Transverse colon (tissue), 4 donors: ENCODE measurements at regions not wholly inside any gene's neighbourhood (a gene's known extent, or its start where the extent isn't known, plus 50 kb on each side); places are given as distances from the start of the nearest gene placed in this dataset.
"Not testable (repeated sequence)": the region's sequence is repeated elsewhere in the genome, so short reads cannot be mapped to it uniquely, and the experiment has no call there.

Source experiments
- DNase-seq: peaks from one replicate; pipeline ENCODE4 v3.0.0-alpha.2; 2019
- H3K27ac ChIP-seq, 4 donors: fragments of 200-600 bp; sonication (generic); 2 replicates each; pipeline ENCODE4 v1.5.1; 2016 to 2018; ENCODE audit warnings: inconsistent platforms in 4 of 4
- H3K27me3 ChIP-seq: fragments of 200-600 bp; sonication (generic); 2 replicates; pipeline ENCODE4 v1.5.1; 2017; ENCODE audit warnings: inconsistent platforms
- H3K36me3 ChIP-seq, 4 donors: fragments of 200-600 bp; sonication (generic); 2 replicates each; pipeline ENCODE4 v1.5.1; 2017 to 2019; ENCODE audit warnings: inconsistent platforms in 4 of 4
- H3K4me1 ChIP-seq, 4 donors: fragments of 200-600 bp; sonication (generic); 2 replicates each; pipeline ENCODE4 v1.5.1; 2017 to 2020; ENCODE audit warnings: inconsistent platforms in 4 of 4
- H3K4me3 ChIP-seq, 4 donors: fragments of 200-600 bp; sonication (generic); 1 replicate in 1 of 4; 2 replicates in 3 of 4; pipeline versions ENCODE4 v1.5.1 to v1.6.1; 2017 to 2019; ENCODE audit warnings: inconsistent platforms in 4 of 4
- H3K9me3 ChIP-seq, 2 donors: fragments of 200-600 bp; sonication (generic); 2 replicates each; pipeline ENCODE4 v1.5.1; 2017 to 2019; ENCODE audit warnings: inconsistent platforms in 2 of 2
- EP300 ChIP-seq: sonication (generic); formaldehyde crosslinking; IDR thresholded peaks from one replicate; pipeline ENCODE4 v1.6.1; 2017; ENCODE audit warnings: antibody characterized with exemption, low read depth
- POLR2A ChIP-seq: fragments of 450-650 bp; IDR thresholded peaks from one replicate; pipeline ENCODE4 v1.6.1; 2016; ENCODE audit warnings: antibody characterized with exemption, mild to moderate bottlenecking, moderate library complexity
- POLR2AphosphoS5 ChIP-seq, 3 donors: sonication (generic); formaldehyde crosslinking; IDR thresholded peaks; one replicate each; pipeline ENCODE4 v1.6.1; 2016; ENCODE audit warnings: antibody characterized with exemption in 3 of 3
- WGBS, 2 donors: methylation state at CpG; one replicate each; pipeline ENCODE4 v1.1.5; 2018; ENCODE audit warnings: low coverage in 1 of 2; 5-methylcytosine and 5-hydroxymethylcytosine counted together
- in situ Hi-C, 4 donors: fragments of 200-750 bp; cut with MboI; loops; one replicate each; pipeline versions ENCODE4 v1.15.0 to v1.15.1; 2017; ENCODE audit warnings: low sequenced_read_pairs in 3 of 4, low pct_ligation_motif_present in 1 of 4, low pct_unique_long_range_greater_than_20kb in 1 of 4
- intact Hi-C: fragments of 100-400 bp; cut with DNase I; formaldehyde crosslinking; loops from one replicate; pipeline ENCODE4 v1.15.1; 2023; ENCODE audit warnings: low total_unique reads
- TF ChIP-seq, protein P1 (sequence below), 5 experiments: fragments of 200-600 bp in 3 of 5; fragments of 450-650 bp in 2 of 5; sonication (generic) in 3 of 5; IDR thresholded peaks; 1 replicate in 2 of 5; 2 replicates in 3 of 5; pipeline ENCODE4 v1.5.1; 2016 to 2017; ENCODE audit warnings: antibody characterized with exemption in 5 of 5, inconsistent platforms in 3 of 5, mild to moderate bottlenecking in 2 of 5, moderate library complexity in 1 of 5

DNA sequence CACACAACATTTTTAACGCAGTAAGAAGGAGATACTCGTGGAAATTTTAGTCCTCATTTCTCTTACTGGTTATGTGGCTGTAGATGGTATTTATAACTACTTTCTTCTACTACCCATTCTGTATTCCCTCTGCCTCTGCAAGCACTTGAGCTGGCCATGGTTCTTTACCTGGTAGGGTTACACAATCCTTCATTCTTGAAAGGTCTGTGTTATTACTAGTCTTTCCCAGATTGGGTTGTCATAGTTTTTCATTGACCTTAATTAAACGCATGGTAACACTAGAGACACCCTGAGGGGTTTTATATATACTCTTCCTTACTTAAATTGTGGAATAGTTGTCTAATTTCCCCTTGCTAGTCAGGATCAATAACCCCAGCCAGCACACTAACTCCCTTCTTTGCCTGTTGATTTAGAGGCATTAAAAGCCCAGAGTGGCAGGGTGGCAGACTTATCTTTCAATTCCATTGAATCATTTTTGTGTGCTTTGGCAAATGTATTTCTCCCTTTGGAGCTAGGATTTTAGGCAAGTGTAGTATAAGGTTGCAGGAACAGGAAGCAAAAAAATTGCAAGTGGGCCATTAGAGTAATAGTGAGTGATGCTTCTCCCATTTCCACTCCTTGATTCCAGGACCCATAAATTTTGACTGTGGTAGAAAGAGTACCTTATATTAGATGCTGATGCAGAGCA, 113.6 kb upstream of the EMCN start:
- Histone ChIP-seq H3K27ac (no peak overlapping the region), H3K9me3 (no peaks in the 10 kb centered on the region), H3K4me3 (no peak overlapping the region), H3K4me1 (no peaks in the 10 kb centered on the region), H3K36me3 (no peaks in the 10 kb centered on the region), H3K27me3 (no peaks in the 10 kb centered on the region)
- DNase-seq, result no peak
- in situ Hi-C loops (no loop called here), intact Hi-C loops (no loop called here)
- TF ChIP-seq EP300 (no peak), POLR2A (no peak), POLR2AphosphoS5 (IDR thresholded peaks at IDR 0.05) (no peak)
- TF ChIP-seq, protein P1, sequence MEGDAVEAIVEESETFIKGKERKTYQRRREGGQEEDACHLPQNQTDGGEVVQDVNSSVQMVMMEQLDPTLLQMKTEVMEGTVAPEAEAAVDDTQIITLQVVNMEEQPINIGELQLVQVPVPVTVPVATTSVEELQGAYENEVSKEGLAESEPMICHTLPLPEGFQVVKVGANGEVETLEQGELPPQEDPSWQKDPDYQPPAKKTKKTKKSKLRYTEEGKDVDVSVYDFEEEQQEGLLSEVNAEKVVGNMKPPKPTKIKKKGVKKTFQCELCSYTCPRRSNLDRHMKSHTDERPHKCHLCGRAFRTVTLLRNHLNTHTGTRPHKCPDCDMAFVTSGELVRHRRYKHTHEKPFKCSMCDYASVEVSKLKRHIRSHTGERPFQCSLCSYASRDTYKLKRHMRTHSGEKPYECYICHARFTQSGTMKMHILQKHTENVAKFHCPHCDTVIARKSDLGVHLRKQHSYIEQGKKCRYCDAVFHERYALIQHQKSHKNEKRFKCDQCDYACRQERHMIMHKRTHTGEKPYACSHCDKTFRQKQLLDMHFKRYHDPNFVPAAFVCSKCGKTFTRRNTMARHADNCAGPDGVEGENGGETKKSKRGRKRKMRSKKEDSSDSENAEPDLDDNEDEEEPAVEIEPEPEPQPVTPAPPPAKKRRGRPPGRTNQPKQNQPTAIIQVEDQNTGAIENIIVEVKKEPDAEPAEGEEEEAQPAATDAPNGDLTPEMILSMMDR (IDR thresholded peaks at IDR 0.05), result no peak
- WGBS, 2 donors, result 73 to 79% methylated on average over 2 to 3 of the region's 3 CpGs

DNA sequence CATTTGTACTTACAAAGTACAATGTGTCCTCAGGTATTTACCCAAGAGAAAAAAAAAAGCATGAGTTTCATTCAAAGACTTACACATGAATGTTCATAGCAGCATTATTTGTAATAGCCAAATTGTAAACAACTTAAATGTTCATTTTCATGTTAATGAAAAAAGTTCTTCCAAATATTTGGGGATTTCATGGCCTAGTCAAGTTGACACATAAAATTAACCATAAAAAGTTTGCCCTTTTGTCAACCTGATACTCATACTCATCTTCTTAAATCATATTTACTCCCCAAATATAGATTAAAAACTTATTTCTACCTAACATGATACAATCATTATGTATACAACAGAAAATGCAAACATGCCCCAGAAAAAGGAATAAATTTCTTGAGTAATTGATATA, 112.5 kb upstream of the EMCN start:
- in situ Hi-C loops (no loop called here), intact Hi-C loops (no loop called here)
- peaks cover 0 to 3% of the 10 kb centered on the region in 2 donors for H3K9me3 ChIP-seq
- no peak for DNase-seq
- H3K27ac ChIP-seq, result no peak overlapping the region
- H3K4me3 ChIP-seq, result no peak overlapping the region
- TF ChIP-seq, protein P1 (IDR thresholded peaks at IDR 0.05), result no peak
- TF ChIP-seq POLR2A, result no peak
- TF ChIP-seq POLR2AphosphoS5 (IDR thresholded peaks at IDR 0.05), result no peak
- TF ChIP-seq EP300, result no peak
- H3K36me3 ChIP-seq, result no peaks in the 10 kb centered on the region
- H3K27me3 ChIP-seq, result no peaks in the 10 kb centered on the region
- no peaks in the 10 kb centered on the region for H3K4me1 ChIP-seq

DNA sequence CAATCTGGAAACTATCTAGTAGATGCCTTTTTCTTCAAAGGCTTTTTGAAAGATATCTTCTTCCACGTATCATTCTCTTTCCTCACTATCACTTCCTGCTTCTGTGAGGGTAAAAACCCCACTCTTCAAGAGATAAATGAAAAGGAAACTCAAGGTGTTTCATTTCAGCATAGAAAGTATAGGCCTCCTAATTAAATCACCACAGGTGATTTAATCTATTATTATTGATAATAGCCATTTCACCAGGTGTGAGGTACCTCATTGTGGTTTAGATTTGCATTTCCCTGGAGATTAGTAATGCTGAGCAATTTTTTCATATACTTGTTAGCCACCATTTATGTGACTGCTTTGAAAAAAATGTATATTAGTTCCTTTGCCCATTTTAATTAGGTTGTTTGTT, 92.0 kb upstream of the EMCN start:
- 53 to 67% methylated on average over 1 of the region's 1 CpG for WGBS, 2 donors
- Histone ChIP-seq H3K27ac (no peak overlapping the region), H3K9me3 (no peaks in the 10 kb centered on the region), H3K4me3 (no peak overlapping the region), H3K27me3 (no peaks in the 10 kb centered on the region), H3K36me3 (no peaks in the 10 kb centered on the region), H3K4me1 (no peaks in the 10 kb centered on the region)
- DNase-seq, result no peak
- no peak for TF ChIP-seq POLR2AphosphoS5 (IDR thresholded peaks at IDR 0.05)
- TF ChIP-seq POLR2A, result no peak
- TF ChIP-seq, protein P1 (IDR thresholded peaks at IDR 0.05), result no peak
- TF ChIP-seq EP300, result no peak
- intact Hi-C loops, result no loop called here
- in situ Hi-C loops, result no loop called here

DNA sequence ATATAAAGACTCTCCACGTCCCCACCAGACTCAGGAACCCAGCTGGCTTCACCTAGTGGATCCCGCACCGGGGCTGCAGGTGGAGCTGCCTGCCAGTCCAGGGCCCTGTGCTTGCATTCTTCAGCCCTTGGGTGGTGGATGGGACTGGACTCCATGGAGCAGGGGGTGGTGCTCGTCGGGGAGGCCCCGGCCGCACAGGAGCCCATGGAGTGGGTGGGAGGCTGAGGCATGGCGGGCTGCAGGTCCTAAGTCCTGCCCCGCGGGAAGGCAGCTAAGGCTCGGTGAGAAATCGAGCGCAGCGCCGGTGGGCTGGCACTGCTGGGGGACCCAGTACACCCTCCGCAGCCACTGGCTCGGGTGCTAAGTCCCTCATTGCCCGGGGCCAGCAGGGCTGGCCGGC, 90.8 kb upstream of the EMCN start:
- in situ Hi-C loops, result not testable (repeated sequence)

DNA sequence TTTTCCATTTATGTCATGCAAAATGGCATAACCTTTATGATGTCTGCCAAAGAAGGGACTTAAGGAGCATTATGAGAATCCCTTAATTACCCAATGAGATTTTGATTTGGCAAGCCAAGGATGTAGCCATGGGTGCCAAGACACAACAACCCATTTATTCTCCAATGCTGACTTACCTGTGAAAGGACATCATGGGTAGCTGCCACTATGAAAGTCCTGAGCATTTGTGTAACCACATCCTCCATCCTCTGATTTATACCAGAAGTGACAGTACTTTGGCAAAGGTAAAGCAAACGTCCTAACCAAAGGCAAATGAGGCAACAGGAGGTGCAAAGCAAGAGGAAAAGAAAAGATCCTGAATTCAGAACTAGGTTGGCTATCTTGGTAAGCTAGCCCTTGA, 87.3 kb upstream of the EMCN start:
- intact Hi-C loops (no loop called here), in situ Hi-C loops (no loop called here)
- no peaks in the 10 kb centered on the region for H3K9me3 ChIP-seq
- H3K36me3 ChIP-seq, result no peaks in the 10 kb centered on the region
- H3K4me1 ChIP-seq, result no peaks in the 10 kb centered on the region
- WGBS, 2 donors, result 13 to 40% methylated on average over 1 of the region's 1 CpG
- no peaks in the 10 kb centered on the region for H3K27me3 ChIP-seq
- no peak for TF ChIP-seq POLR2A
- no peak for TF ChIP-seq POLR2AphosphoS5 (IDR thresholded peaks at IDR 0.05)
- TF ChIP-seq, protein P1 (IDR thresholded peaks at IDR 0.05), result no peak
- no peak for TF ChIP-seq EP300
- H3K4me3 ChIP-seq, result no peak overlapping the region
- H3K27ac ChIP-seq, result no peak overlapping the region
- no peak for DNase-seq

More for the DNA sequence above, 90.8 kb upstream of the EMCN start:
- H3K4me3 ChIP-seq, H3K27ac ChIP-seq, H3K9me3 ChIP-seq, DNase-seq, H3K36me3 ChIP-seq, H3K4me1 ChIP-seq, H3K27me3 ChIP-seq, intact Hi-C loops: not testable (repeated sequence)
- WGBS, 2 donors, result 91% methylated on average over 6 of the region's 19 CpGs; no CpG with 5 or more reads in 1 of the 2 donors
